PFSK-1 (cell line): ENCODE measurements at regions not wholly inside any gene's neighbourhood (a gene's known extent, or its start where the extent isn't known, plus 50 kb on each side); places are given as distances from the start of the nearest gene placed in this dataset.

Experiments
- FOXP2 ChIP-seq: optimal IDR thresholded peaks from 2 replicates; pipeline ENCODE3; 2011; ENCODE audit warnings: borderline replicate concordance, control low read depth, inconsistent platforms; ENCODE audit not compliant: insufficient read depth; ENCODE audit errors: extremely low read length, extremely low read depth
- POLR2AphosphoS5 ChIP-seq: IDR thresholded peaks from 2 replicates; pipeline ENCODE4 v1.6.1; 2012; ENCODE audit warnings: low read depth, mild to moderate bottlenecking, control low read depth, low read length, moderate library complexity
- REST ChIP-seq, 2 experiments: IDR thresholded peaks; 2 replicates each; pipeline versions ENCODE4 v1.6.1 to v1.8.0; 2011 to 2012; ENCODE audit warnings: low read depth in 2 of 2, low read length in 2 of 2, control low read depth in 1 of 2, inconsistent platforms in 1 of 2, mild to moderate bottlenecking in 1 of 2, moderate library complexity in 1 of 2; ENCODE audit not compliant: insufficient read depth in 1 of 2
- SIN3A ChIP-seq: IDR thresholded peaks from 2 replicates; pipeline ENCODE4 v1.6.1; 2012; ENCODE audit warnings: mild to moderate bottlenecking, low read length, moderate library complexity, borderline replicate concordance; ENCODE audit not compliant: insufficient read depth
- TAF1 ChIP-seq: IDR thresholded peaks from 2 replicates; pipeline ENCODE4 v1.6.1; 2012; ENCODE audit warnings: low read length, control low read depth, borderline replicate concordance; ENCODE audit not compliant: insufficient read depth

- TF ChIP-seq POLR2AphosphoS5 (no peak), FOXP2 (no peak), SIN3A (no peak), REST (IDR thresholded peaks at IDR 0.05; ENCODE audit: insufficient read depth in 1 of 2, low read depth in 2 of 2, low read length in 2 of 2) (no peak), TAF1 (no peak)
Measured at GRCh38 chr14:58918066-58918738, 270.3 kb upstream of the DAAM1 start.

- no peak for TF ChIP-seq POLR2AphosphoS5
Measured at GRCh38 chr14:58919217-58919616, 269.2 kb upstream of the DAAM1 start.

- TF ChIP-seq SIN3A (no peak), POLR2AphosphoS5 (no peak)
Measured at GRCh38 chr14:58920230-58920629, 268.2 kb upstream of the DAAM1 start.

- TF ChIP-seq TAF1: no peak
- no peak for TF ChIP-seq REST (IDR thresholded peaks at IDR 0.05; ENCODE audit: insufficient read depth in 1 of 2, low read depth in 2 of 2, low read length in 2 of 2)
- TF ChIP-seq SIN3A: no peak
- no peak for TF ChIP-seq POLR2AphosphoS5
- TF ChIP-seq FOXP2: no peak
Measured at GRCh38 chr14:58923751-58924405, 264.6 kb upstream of the DAAM1 start.

- TF ChIP-seq TAF1 (no peak), REST (IDR thresholded peaks at IDR 0.05; ENCODE audit: insufficient read depth in 1 of 2, low read depth in 2 of 2, low read length in 2 of 2) (no peak), POLR2AphosphoS5 (no peak), SIN3A (no peak), FOXP2 (no peak)
Measured at GRCh38 chr14:58941629-58942028, 246.8 kb upstream of the DAAM1 start.

- TF ChIP-seq POLR2AphosphoS5 (no peak), SIN3A (no peak), TAF1 (no peak), REST (IDR thresholded peaks at IDR 0.05; ENCODE audit: insufficient read depth in 1 of 2, low read depth in 2 of 2, low read length in 2 of 2) (no peak), FOXP2 (no peak)
Measured at GRCh38 chr14:58942516-58942915, 246.0 kb upstream of the DAAM1 start.
